Kidney (tissue), 13 donors: ENCODE measurements at regions not wholly inside any gene's neighbourhood (a gene's known extent, or its start where the extent isn't known, plus 50 kb on each side); places are given as distances from the start of the nearest gene placed in this dataset.

Experiments used
- DNase-seq, 5 donors: peaks; one replicate each; pipeline ENCODE4 v3.0.0-alpha.2; 2013 to 2020
- FAIRE-seq: peaks from 2 replicates; lab custom pipeline; 2012; peaks lifted over from hg19 to GRCh38; lab: Jason Lieb, UNC
- H3K27ac ChIP-seq, 2 donors: one replicate each; pipeline ENCODE4 v1.7.0; 2013; ENCODE audit warnings: low read depth in 2 of 2, low read length in 2 of 2, inconsistent platforms in 1 of 2
- H3K27me3 ChIP-seq: one replicate; pipeline ENCODE4 v1.7.1; 2013; ENCODE audit warnings: low read length, inconsistent platforms; ENCODE audit not compliant: control insufficient read depth, insufficient read depth
- H3K36me3 ChIP-seq, 3 donors: one replicate each; pipeline versions ENCODE4 v1.7.0 to v1.7.1; 2013; ENCODE audit warnings: low read length in 3 of 3, control low read depth in 1 of 3, inconsistent platforms in 1 of 3; ENCODE audit not compliant: insufficient read depth in 3 of 3, control insufficient read depth in 2 of 3
- H3K4me1 ChIP-seq, 3 donors: one replicate each; pipeline versions ENCODE4 v1.7.0 to v1.7.1; 2013; ENCODE audit warnings: low read length in 3 of 3, inconsistent platforms in 1 of 3, low read depth in 1 of 3; ENCODE audit not compliant: control insufficient read depth in 2 of 3, insufficient read depth in 2 of 3
- H3K4me3 ChIP-seq, 3 donors: one replicate each; pipeline versions ENCODE4 v1.7.0 to v1.8.1; 2013; ENCODE audit warnings: low read length in 3 of 3, control low read depth in 1 of 3, inconsistent platforms in 1 of 3
- H3K9ac ChIP-seq, 3 donors: one replicate each; pipeline versions ENCODE4 v1.7.0 to v1.7.1; 2013; ENCODE audit warnings: low read length in 3 of 3, control low read depth in 1 of 3, inconsistent platforms in 1 of 3
- H3K9me3 ChIP-seq, 3 donors: one replicate each; pipeline versions ENCODE4 v1.7.0 to v1.7.1; 2013; ENCODE audit warnings: low read length in 3 of 3, control low read depth in 1 of 3, inconsistent platforms in 1 of 3; ENCODE audit not compliant: control insufficient read depth in 2 of 3, insufficient read depth in 1 of 3
- intact Hi-C: fragments of 100-400 bp; cut with DNase I; formaldehyde crosslinking; loops from one replicate; pipeline ENCODE4 v1.11.1; 2022
- TF ChIP-seq, protein P1 (sequence below): IDR thresholded peaks from 3 replicates; pipeline ENCODE4 v1.5.1; 2012; ENCODE audit warnings: mild to moderate bottlenecking, moderate library complexity, borderline replicate concordance; ENCODE audit not compliant: insufficient read depth; ENCODE audit errors: extremely low read depth
- donor health status: control.
- donor health status: control.
- donor health status: control.
- donor health status: control.
- donor health status: control.
- donor health status: DM: yes; HTN: yes; CAD: no.
- donor health status: Normal renal cell carcinoma (clear cell type).

GRCh38 chr11:119907878-119908572 lies 179.0 kb upstream of the NECTIN1 start:
- Histone ChIP-seq H3K9me3 (no peaks in the 10 kb centered on the region), H3K9ac (no peak overlapping the region), H3K27ac (no peak overlapping the region), H3K27me3 (no peaks in the 10 kb centered on the region), H3K4me1 (peaks cover 0 to 3% (median 0%) of the 10 kb centered on the region in 3 donors), H3K36me3 (no peaks in the 10 kb centered on the region), H3K4me3 (no peak overlapping the region)
- peak in 3 of 5 donors; percentile 23 to 60 (median 48) for DNase-seq
- intact Hi-C loops: no loop called here
- TF ChIP-seq, protein P1, sequence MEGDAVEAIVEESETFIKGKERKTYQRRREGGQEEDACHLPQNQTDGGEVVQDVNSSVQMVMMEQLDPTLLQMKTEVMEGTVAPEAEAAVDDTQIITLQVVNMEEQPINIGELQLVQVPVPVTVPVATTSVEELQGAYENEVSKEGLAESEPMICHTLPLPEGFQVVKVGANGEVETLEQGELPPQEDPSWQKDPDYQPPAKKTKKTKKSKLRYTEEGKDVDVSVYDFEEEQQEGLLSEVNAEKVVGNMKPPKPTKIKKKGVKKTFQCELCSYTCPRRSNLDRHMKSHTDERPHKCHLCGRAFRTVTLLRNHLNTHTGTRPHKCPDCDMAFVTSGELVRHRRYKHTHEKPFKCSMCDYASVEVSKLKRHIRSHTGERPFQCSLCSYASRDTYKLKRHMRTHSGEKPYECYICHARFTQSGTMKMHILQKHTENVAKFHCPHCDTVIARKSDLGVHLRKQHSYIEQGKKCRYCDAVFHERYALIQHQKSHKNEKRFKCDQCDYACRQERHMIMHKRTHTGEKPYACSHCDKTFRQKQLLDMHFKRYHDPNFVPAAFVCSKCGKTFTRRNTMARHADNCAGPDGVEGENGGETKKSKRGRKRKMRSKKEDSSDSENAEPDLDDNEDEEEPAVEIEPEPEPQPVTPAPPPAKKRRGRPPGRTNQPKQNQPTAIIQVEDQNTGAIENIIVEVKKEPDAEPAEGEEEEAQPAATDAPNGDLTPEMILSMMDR: no peak
- FAIRE-seq: no peak

DNA sequence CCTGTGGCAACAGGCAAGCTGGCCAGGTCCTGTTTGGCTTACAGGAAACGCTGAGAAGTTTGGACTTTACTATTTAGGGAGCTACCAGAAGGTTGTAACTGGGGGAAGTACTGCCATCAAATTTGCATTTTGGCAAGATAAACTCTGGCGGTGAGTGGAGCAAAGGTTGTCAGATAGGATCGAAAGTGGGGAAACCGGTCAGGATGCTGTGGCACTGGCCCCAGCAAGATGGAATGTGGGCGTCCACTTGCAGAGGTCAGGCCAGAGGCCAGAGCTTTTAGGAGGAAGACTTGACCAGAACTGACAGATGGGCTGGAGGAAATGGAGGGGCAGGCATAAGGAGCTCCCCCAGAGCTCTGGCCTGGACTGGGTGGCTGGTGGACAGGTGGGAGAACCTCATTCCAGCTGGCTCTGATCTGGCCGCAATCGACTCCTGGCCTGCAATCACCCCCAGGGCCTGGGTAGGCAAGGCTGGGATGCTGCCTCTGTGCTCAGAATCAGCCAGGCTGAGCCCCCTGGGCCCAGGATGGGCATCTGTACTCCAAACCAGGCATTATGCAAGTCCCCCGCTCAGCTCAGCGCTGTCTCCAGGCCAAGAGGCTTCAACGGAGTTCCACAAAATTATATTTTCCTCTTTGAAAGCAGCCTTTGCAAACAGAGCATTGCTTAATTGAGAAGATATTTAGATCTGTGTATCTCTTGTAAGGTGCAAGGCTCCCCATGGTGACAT lies 178.3 kb upstream of the NECTIN1 start:
- Histone ChIP-seq H3K9ac (no peak overlapping the region), H3K36me3 (no peaks in the 10 kb centered on the region), H3K4me1 (peaks cover 0 to 4% (median 0%) of the 10 kb centered on the region in 3 donors), H3K4me3 (no peak overlapping the region), H3K27ac (no peak overlapping the region), H3K27me3 (no peaks in the 10 kb centered on the region), H3K9me3 (no peaks in the 10 kb centered on the region)
- DNase-seq (no peak), FAIRE-seq (no peak)
- intact Hi-C loops: no loop called here
- TF ChIP-seq, protein P1: no peak

DNA sequence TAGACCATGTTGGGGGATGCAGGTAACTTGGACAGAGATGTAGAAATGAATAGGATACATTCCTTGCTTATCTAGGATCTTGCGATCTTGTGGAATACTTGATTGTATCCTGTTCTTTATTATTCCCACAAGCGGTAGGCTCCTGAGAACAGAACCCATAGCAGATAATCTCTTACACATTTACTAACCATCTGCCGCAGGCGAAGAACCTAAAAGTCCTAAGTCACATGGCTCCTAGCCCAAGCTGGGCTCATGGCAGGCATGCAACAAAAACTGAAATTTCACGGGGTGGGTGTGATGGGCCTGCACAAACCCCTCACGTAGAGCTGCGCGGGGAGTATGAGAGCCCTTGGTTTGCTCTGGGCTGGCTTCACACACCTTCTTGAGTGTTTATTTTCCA lies 177.4 kb upstream of the NECTIN1 start:
- FAIRE-seq (no peak), DNase-seq (no peak)
- H3K4me3 ChIP-seq: no peak overlapping the region
- no peaks in the 10 kb centered on the region for H3K9me3 ChIP-seq
- no peak overlapping the region for H3K27ac ChIP-seq
- H3K4me1 ChIP-seq: peaks cover 0 to 4% (median 0%) of the 10 kb centered on the region in 3 donors
- H3K27me3 ChIP-seq: no peaks in the 10 kb centered on the region
- H3K9ac ChIP-seq: no peak overlapping the region
- intact Hi-C loops: no loop called here
- H3K36me3 ChIP-seq: no peaks in the 10 kb centered on the region
- TF ChIP-seq, protein P1: no peak
